Activated naive CD8-positive, alpha-beta T cell treated with anti-CD3 and anti-CD28 coated beads, Interleukin-2, amount 50 U/mL, for 24 hours (primary cell): ENCODE measurements at regions not wholly inside any gene's neighbourhood (a gene's known extent, or its start where the extent isn't known, plus 50 kb on each side); places are given as distances from the start of the nearest gene placed in this dataset.

Source experiments
- ATAC-seq: fragments of 150-1000 bp; cut with Tn5 transposase; one replicate; pipeline ENCODE4 v1.10.0; 2021
- DNase-seq: peaks from one replicate; pipeline ENCODE4 v3.0.0; 2021
- H3K27ac Mint-ChIP-seq: one replicate; pipeline ENCODE4 v1.8.0; 2021; ENCODE audit warnings: mild to moderate bottlenecking, mixed read lengths
- H3K27me3 Mint-ChIP-seq: one replicate; pipeline ENCODE4 v1.8.0; 2021; ENCODE audit warnings: mixed read lengths
- H3K36me3 Mint-ChIP-seq: one replicate; pipeline ENCODE4 v1.8.0; 2021; ENCODE audit warnings: low read depth, mixed read lengths
- H3K4me1 Mint-ChIP-seq: one replicate; pipeline ENCODE4 v1.8.0; 2021; ENCODE audit warnings: mixed read lengths
- H3K4me3 Mint-ChIP-seq: one replicate; pipeline ENCODE4 v1.8.0; 2021; ENCODE audit warnings: mild to moderate bottlenecking, moderate library complexity, mixed read lengths
- H3K9me3 Mint-ChIP-seq: one replicate; pipeline ENCODE4 v1.8.0; 2021; ENCODE audit warnings: mixed read lengths

GRCh38 chr7:85974176-85974575, 669.5 kb upstream of the GRM3 start:
- peaks cover 4% of the 10 kb centered on the region for H3K9me3 Mint-ChIP-seq
- H3K4me3 Mint-ChIP-seq: no peak overlapping the region
- no peaks in the 10 kb centered on the region for H3K27me3 Mint-ChIP-seq
- no peak for DNase-seq
- H3K27ac Mint-ChIP-seq: no peak overlapping the region
- H3K4me1 Mint-ChIP-seq: no peaks in the 10 kb centered on the region
- H3K36me3 Mint-ChIP-seq: no peaks in the 10 kb centered on the region
- no peak for ATAC-seq

GRCh38 chr7:85972504-85973141, 671.1 kb upstream of the GRM3 start:
- Mint-ChIP-seq H3K27me3 (no peaks in the 10 kb centered on the region), H3K27ac (no peak overlapping the region), H3K9me3 (peaks cover 4% of the 10 kb centered on the region), H3K36me3 (no peaks in the 10 kb centered on the region), H3K4me1 (no peaks in the 10 kb centered on the region), H3K4me3 (no peak overlapping the region)
- ATAC-seq (no peak), DNase-seq (no peak)

- no peak for DNase-seq
- H3K4me3 Mint-ChIP-seq: no peak overlapping the region
- no peaks in the 10 kb centered on the region for H3K4me1 Mint-ChIP-seq
- H3K36me3 Mint-ChIP-seq: no peaks in the 10 kb centered on the region
- ATAC-seq: no peak
- H3K27ac Mint-ChIP-seq: no peak overlapping the region
- H3K9me3 Mint-ChIP-seq: peaks cover 8% of the 10 kb centered on the region
- H3K27me3 Mint-ChIP-seq: no peaks in the 10 kb centered on the region
Measured at GRCh38 chr7:85954961-85955360, 688.7 kb upstream of the GRM3 start.

- H3K4me1 Mint-ChIP-seq: no peaks in the 10 kb centered on the region
- no peak for ATAC-seq
- no peak for DNase-seq
- no peak overlapping the region for H3K27ac Mint-ChIP-seq
- no peaks in the 10 kb centered on the region for H3K36me3 Mint-ChIP-seq
- peaks cover 34% of the 10 kb centered on the region for H3K9me3 Mint-ChIP-seq
- H3K4me3 Mint-ChIP-seq: no peak overlapping the region
- no peaks in the 10 kb centered on the region for H3K27me3 Mint-ChIP-seq
Measured at GRCh38 chr7:85950871-85951270, 692.8 kb upstream of the GRM3 start.

GRCh38 chr7:85950418-85950817, 693.3 kb upstream of the GRM3 start:
- no peaks in the 10 kb centered on the region for H3K36me3 Mint-ChIP-seq
- no peaks in the 10 kb centered on the region for H3K27me3 Mint-ChIP-seq
- no peaks in the 10 kb centered on the region for H3K4me1 Mint-ChIP-seq
- H3K4me3 Mint-ChIP-seq: no peak overlapping the region
- DNase-seq (no peak), ATAC-seq (no peak)
- H3K27ac Mint-ChIP-seq: no peak overlapping the region
- peaks cover 39% of the 10 kb centered on the region for H3K9me3 Mint-ChIP-seq

- Mint-ChIP-seq H3K36me3 (no peaks in the 10 kb centered on the region), H3K4me1 (no peaks in the 10 kb centered on the region), H3K27me3 (no peaks in the 10 kb centered on the region), H3K9me3 (peaks cover 36% of the 10 kb centered on the region), H3K4me3 (no peak overlapping the region), H3K27ac (no peak overlapping the region)
- no peak for DNase-seq
- no peak for ATAC-seq
Measured at GRCh38 chr7:85947767-85948166, 695.9 kb upstream of the GRM3 start.

- Mint-ChIP-seq H3K9me3 (peaks cover 21% of the 10 kb centered on the region), H3K4me3 (no peak overlapping the region), H3K27me3 (no peaks in the 10 kb centered on the region), H3K4me1 (no peaks in the 10 kb centered on the region), H3K36me3 (no peaks in the 10 kb centered on the region), H3K27ac (no peak overlapping the region)
- no peak for ATAC-seq
- no peak for DNase-seq
Measured at GRCh38 chr7:85940798-85941197, 702.9 kb upstream of the GRM3 start.

- ATAC-seq: no peak
- no peak overlapping the region for H3K4me3 Mint-ChIP-seq
- H3K4me1 Mint-ChIP-seq: no peaks in the 10 kb centered on the region
- no peaks in the 10 kb centered on the region for H3K36me3 Mint-ChIP-seq
- H3K27me3 Mint-ChIP-seq: no peaks in the 10 kb centered on the region
- DNase-seq: no peak
- H3K9me3 Mint-ChIP-seq: peaks cover 37% of the 10 kb centered on the region
- H3K27ac Mint-ChIP-seq: no peak overlapping the region
Measured at GRCh38 chr7:85931919-85932318, 711.8 kb upstream of the GRM3 start.

- H3K4me1 Mint-ChIP-seq: no peaks in the 10 kb centered on the region
- H3K36me3 Mint-ChIP-seq: no peaks in the 10 kb centered on the region
- ATAC-seq (no peak), DNase-seq (no peak)
- no peaks in the 10 kb centered on the region for H3K27me3 Mint-ChIP-seq
- H3K9me3 Mint-ChIP-seq: peaks cover 22% of the 10 kb centered on the region
- no peak overlapping the region for H3K4me3 Mint-ChIP-seq
- H3K27ac Mint-ChIP-seq: no peak overlapping the region
Measured at GRCh38 chr7:85928500-85928899, 715.2 kb upstream of the GRM3 start.

- ATAC-seq: no peak
- H3K27ac Mint-ChIP-seq: no peak overlapping the region
- H3K36me3 Mint-ChIP-seq: no peaks in the 10 kb centered on the region
- H3K27me3 Mint-ChIP-seq: no peaks in the 10 kb centered on the region
- no peak for DNase-seq
- peaks cover 21% of the 10 kb centered on the region for H3K9me3 Mint-ChIP-seq
- H3K4me3 Mint-ChIP-seq: no peak overlapping the region
- H3K4me1 Mint-ChIP-seq: no peaks in the 10 kb centered on the region
Measured at GRCh38 chr7:85927226-85927625, 716.5 kb upstream of the GRM3 start.

GRCh38 chr7:85924062-85924461, 719.6 kb upstream of the GRM3 start:
- Mint-ChIP-seq H3K4me1 (no peaks in the 10 kb centered on the region), H3K4me3 (no peak overlapping the region), H3K9me3 (peaks cover 5% of the 10 kb centered on the region), H3K27me3 (no peaks in the 10 kb centered on the region), H3K36me3 (no peaks in the 10 kb centered on the region), H3K27ac (no peak overlapping the region)
- no peak for ATAC-seq
- no peak for DNase-seq

- no peak for DNase-seq
- Mint-ChIP-seq H3K4me3 (no peak overlapping the region), H3K4me1 (no peaks in the 10 kb centered on the region), H3K36me3 (no peaks in the 10 kb centered on the region), H3K27ac (no peak overlapping the region), H3K27me3 (no peaks in the 10 kb centered on the region), H3K9me3 (peaks cover 18% of the 10 kb centered on the region)
- no peak for ATAC-seq
Measured at GRCh38 chr7:85916016-85916415, 727.7 kb upstream of the GRM3 start.

GRCh38 chr7:85914437-85914836, 727.6 kb upstream of the SEMA3D start:
- DNase-seq (no peak), ATAC-seq (no peak)
- Mint-ChIP-seq H3K36me3 (no peaks in the 10 kb centered on the region), H3K9me3 (peaks cover 21% of the 10 kb centered on the region), H3K27me3 (no peaks in the 10 kb centered on the region), H3K4me1 (no peaks in the 10 kb centered on the region), H3K27ac (no peak overlapping the region), H3K4me3 (no peak overlapping the region)

- DNase-seq (no peak), ATAC-seq (no peak)
- Mint-ChIP-seq H3K4me3 (no peak overlapping the region), H3K36me3 (no peaks in the 10 kb centered on the region), H3K9me3 (peaks cover 16% of the 10 kb centered on the region), H3K4me1 (no peaks in the 10 kb centered on the region), H3K27me3 (no peaks in the 10 kb centered on the region), H3K27ac (no peak overlapping the region)
Measured at GRCh38 chr7:85908051-85908450, 721.2 kb upstream of the SEMA3D start.

- Mint-ChIP-seq H3K27me3 (no peaks in the 10 kb centered on the region), H3K9me3 (no peaks in the 10 kb centered on the region), H3K27ac (no peak overlapping the region), H3K36me3 (no peaks in the 10 kb centered on the region), H3K4me1 (no peaks in the 10 kb centered on the region), H3K4me3 (no peak overlapping the region)
- ATAC-seq (no peak), DNase-seq (no peak)
Measured at GRCh38 chr7:85897967-85898366, 711.1 kb upstream of the SEMA3D start.

GRCh38 chr7:85896531-85896930, 709.7 kb upstream of the SEMA3D start:
- no peak for ATAC-seq
- H3K9me3 Mint-ChIP-seq: no peaks in the 10 kb centered on the region
- no peaks in the 10 kb centered on the region for H3K27me3 Mint-ChIP-seq
- H3K27ac Mint-ChIP-seq: no peak overlapping the region
- no peaks in the 10 kb centered on the region for H3K36me3 Mint-ChIP-seq
- H3K4me3 Mint-ChIP-seq: no peak overlapping the region
- H3K4me1 Mint-ChIP-seq: no peaks in the 10 kb centered on the region
- DNase-seq: no peak
